H1 (cell line): ENCODE measurements at regions not wholly inside any gene's neighbourhood (a gene's known extent, or its start where the extent isn't known, plus 50 kb on each side); places are given as distances from the start of the nearest gene placed in this dataset.

Experiments
- CTCF ChIA-PET: fragments of 300-600 bp; sonication (Branson Sonifier 250); formaldehyde crosslinking; loops from one replicate; lab custom pipeline; 2021; ENCODE audit not compliant: partially characterized antibody; lab: Charles Lee
- POLR2A ChIA-PET: fragments of 300-600 bp; sonication (Branson Sonifier 250); formaldehyde crosslinking; loops from one replicate; lab custom pipeline; 2021; ENCODE audit warnings: inconsistent platforms; ENCODE audit not compliant: partially characterized antibody; lab: Charles Lee
- DNase-seq, 2 experiments: peaks; one replicate each; pipeline versions ENCODE4 v3.0.0 to v3.0.0-alpha.2; 2010 to 2022; ENCODE audit warnings: low spot score in 2 of 2, low read depth in 1 of 2, mixed read lengths in 1 of 2
- FAIRE-seq: peaks from 2 replicates; lab custom pipeline; 2011; peaks lifted over from hg19 to GRCh38; lab: Jason Lieb, UNC
- H2AFZ ChIP-seq: 2 replicates; pipeline ENCODE4 v1.8.1; 2012; ENCODE audit warnings: low read length, inconsistent platforms
- H2AK5ac ChIP-seq: 2 replicates; pipeline ENCODE4 v1.6.1; 2013; ENCODE audit warnings: low read depth, low read length
- H2BK120ac ChIP-seq: replicated peaks from 2 replicates; pipeline ENCODE3; 2013; ENCODE audit warnings: low read depth, low read length, inconsistent platforms
- H2BK12ac ChIP-seq: 2 replicates; pipeline ENCODE4 v1.6.1; 2013; ENCODE audit warnings: low read depth, low read length
- H2BK15ac ChIP-seq: 2 replicates; pipeline ENCODE4 v1.6.1; 2013; ENCODE audit warnings: low read length
- H2BK20ac ChIP-seq: 2 replicates; pipeline ENCODE4 v1.6.1; 2013; ENCODE audit warnings: low read length
- H2BK5ac ChIP-seq: 2 replicates; pipeline ENCODE4 v1.6.1; 2013; ENCODE audit warnings: low read depth, low read length
- H3K14ac ChIP-seq: 2 replicates; pipeline ENCODE4 v1.6.1; 2013; ENCODE audit warnings: inconsistent platforms; ENCODE audit not compliant: insufficient read length
- H3K18ac ChIP-seq: 2 replicates; pipeline ENCODE4 v1.6.1; 2013; ENCODE audit warnings: low read length; ENCODE audit errors: extremely low read depth
- H3K23ac ChIP-seq: 2 replicates; pipeline ENCODE4 v1.6.1; 2013; ENCODE audit warnings: inconsistent platforms; ENCODE audit not compliant: insufficient read length
- H3K23me2 ChIP-seq: 2 replicates; pipeline ENCODE4 v1.6.1; 2013; ENCODE audit warnings: low read depth, low read length
- H3K27ac ChIP-seq: 2 replicates; pipeline ENCODE4 v1.6.1; 2011; ENCODE audit warnings: low read depth, low read length, inconsistent platforms
- H3K27me3 ChIP-seq, 4 experiments: replicated peaks in 1 of 4; 1 replicate in 1 of 4; 2 replicates in 3 of 4; pipeline versions ENCODE4 v1.6.1 to v1.8.1; 2011 to 2013; ENCODE audit warnings: low read length in 3 of 4, mild to moderate bottlenecking in 3 of 4, inconsistent platforms in 2 of 4, mixed read lengths in 2 of 4, moderate library complexity in 1 of 4; ENCODE audit not compliant: control insufficient read depth in 3 of 4, insufficient read depth in 3 of 4; ENCODE audit errors: extremely low read depth in 1 of 4
- H3K36me3 ChIP-seq, 4 experiments: 2 replicates each; pipeline versions ENCODE4 v1.6.1 to v1.8.1; 2011 to 2013; ENCODE audit warnings: mild to moderate bottlenecking in 4 of 4, low read length in 3 of 4, moderate library complexity in 2 of 4, control low read depth in 1 of 4, inconsistent platforms in 1 of 4; ENCODE audit not compliant: insufficient read depth in 4 of 4, control insufficient read depth in 2 of 4
- H3K4ac ChIP-seq: replicated peaks from 2 replicates; pipeline ENCODE3; 2013; ENCODE audit warnings: low read length, low read depth, mixed read lengths, inconsistent platforms; ENCODE audit not compliant: insufficient read length
- H3K4me1 ChIP-seq, 4 experiments: replicated peaks in 1 of 4; 1 replicate in 1 of 4; 2 replicates in 3 of 4; pipeline versions ENCODE4 v1.6.1 to v1.8.1; 2011 to 2013; ENCODE audit warnings: low read length in 3 of 4, inconsistent platforms in 2 of 4, mixed read lengths in 1 of 4; ENCODE audit not compliant: insufficient read depth in 4 of 4, control insufficient read depth in 3 of 4
- H3K4me2 ChIP-seq, 2 experiments: 2 replicates each; pipeline versions ENCODE4 v1.6.1 to v1.8.1; 2011 to 2013; ENCODE audit warnings: low read depth in 2 of 2, low read length in 2 of 2, control low read depth in 1 of 2, inconsistent platforms in 1 of 2, mild to moderate bottlenecking in 1 of 2; ENCODE audit not compliant: insufficient read depth in 1 of 2
- H3K4me3 ChIP-seq, 4 experiments: fragments of 200-600, 300-600 bp in 1 of 4; sonication (generic), shearing (Covaris generic), sonication (Bioruptor Twin) in 1 of 4; 2 replicates each; pipeline versions ENCODE4 v1.5.1 to v1.8.1; 2011 to 2016; ENCODE audit warnings: low read length in 4 of 4, low read depth in 3 of 4, control low read depth in 2 of 4, inconsistent platforms in 2 of 4, mild to moderate bottlenecking in 2 of 4, mixed read lengths in 1 of 4, moderate library complexity in 1 of 4; ENCODE audit not compliant: insufficient read depth in 2 of 4; ENCODE audit errors: extremely low read depth in 1 of 4
- H3K56ac ChIP-seq: replicated peaks from 2 replicates; pipeline ENCODE3; 2013; ENCODE audit warnings: low read depth, mild to moderate bottlenecking, mixed read lengths, low read length, inconsistent platforms; ENCODE audit not compliant: insufficient read length
- H3K79me1 ChIP-seq: 2 replicates; pipeline ENCODE4 v1.6.1; 2013; ENCODE audit warnings: low read depth, low read length, control low read depth
- H3K79me2 ChIP-seq, 2 experiments: 2 replicates each; pipeline versions ENCODE4 v1.6.1 to v1.8.1; 2012 to 2013; ENCODE audit warnings: low read length in 2 of 2, mild to moderate bottlenecking in 2 of 2, inconsistent platforms in 1 of 2; ENCODE audit not compliant: insufficient read depth in 2 of 2, control insufficient read depth in 1 of 2
- H3K9ac ChIP-seq, 4 experiments: replicated peaks in 1 of 4; 1 replicate in 1 of 4; 2 replicates in 3 of 4; pipeline versions ENCODE4 v1.6.1 to v1.8.1; 2011 to 2013; ENCODE audit warnings: low read depth in 3 of 4, low read length in 3 of 4, control low read depth in 2 of 4, mild to moderate bottlenecking in 2 of 4, moderate library complexity in 2 of 4, inconsistent platforms in 1 of 4; ENCODE audit errors: extremely low read depth in 1 of 4
- H3K9me3 ChIP-seq, 2 experiments: 2 replicates each; pipeline versions ENCODE4 v1.6.1 to v1.8.1; 2012 to 2013; ENCODE audit warnings: mild to moderate bottlenecking in 2 of 2, moderate library complexity in 2 of 2, control low read depth in 1 of 2, inconsistent platforms in 1 of 2, low read depth in 1 of 2, low read length in 1 of 2, mixed read lengths in 1 of 2; ENCODE audit not compliant: insufficient read depth in 2 of 2
- H4K20me1 ChIP-seq, 2 experiments: replicated peaks in 1 of 2; 2 replicates each; pipeline versions ENCODE3 to v1.8.1; 2011 to 2013; ENCODE audit warnings: inconsistent platforms in 2 of 2, low read length in 2 of 2, mild to moderate bottlenecking in 1 of 2; ENCODE audit not compliant: insufficient read depth in 2 of 2, control insufficient read depth in 1 of 2
- H4K5ac ChIP-seq: 2 replicates; pipeline ENCODE4 v1.6.1; 2013; ENCODE audit warnings: low read length, low read depth, mixed read lengths, inconsistent platforms; ENCODE audit not compliant: insufficient read length
- H4K8ac ChIP-seq: 2 replicates; pipeline ENCODE4 v1.8.0; 2013; ENCODE audit warnings: mild to moderate bottlenecking, moderate library complexity, low read length, inconsistent platforms; ENCODE audit not compliant: insufficient read depth; ENCODE audit errors: extremely low read depth
- H4K91ac ChIP-seq: replicated peaks from 2 replicates; pipeline ENCODE3; 2013; ENCODE audit warnings: low read length, mixed read lengths, inconsistent platforms; ENCODE audit not compliant: insufficient read length
- ATF2 ChIP-seq: IDR thresholded peaks from 2 replicates; pipeline ENCODE4 v1.6.1; 2012; ENCODE audit warnings: low read length, inconsistent platforms
- BCL11A ChIP-seq, 2 experiments: IDR thresholded peaks; one replicate each; pipeline ENCODE4 v1.6.1; 2011; ENCODE audit warnings: low read depth in 2 of 2, low read length in 2 of 2, mild to moderate bottlenecking in 2 of 2
- JUND ChIP-seq: IDR thresholded peaks from 2 replicates; pipeline ENCODE4 v1.6.1; 2011; ENCODE audit warnings: mild to moderate bottlenecking, improper control_type of control experiment, low read length
- RXRA ChIP-seq: IDR thresholded peaks from 2 replicates; pipeline ENCODE4 v1.6.1; 2011; ENCODE audit warnings: low read depth, mild to moderate bottlenecking, low read length, moderate library complexity; ENCODE audit not compliant: insufficient read depth
- TBP ChIP-seq: IDR thresholded peaks from 2 replicates; pipeline ENCODE4 v1.6.1; 2011; ENCODE audit warnings: low read depth, low read length, improper control_type of control experiment
- TCF12 ChIP-seq: IDR thresholded peaks from 2 replicates; pipeline ENCODE4 v1.6.1; 2011; ENCODE audit warnings: low read depth, mild to moderate bottlenecking, low read length
- WGBS, 2 experiments: shearing (Covaris generic) in 1 of 2; methylation state at CpG; one replicate each; pipeline versions ENCODE4 v1.1.6 to v1.1.7; 2013 to 2015; ENCODE audit warnings: low lambda C conversion rate in 2 of 2, mixed read lengths in 2 of 2, inconsistent platforms in 1 of 2, low coverage in 1 of 2, missing lambda C conversion rate in 1 of 2; ENCODE audit not compliant: insufficient replicate concordance in 2 of 2, insufficient coverage in 1 of 2, insufficient read length in 1 of 2; ENCODE audit errors: extremely low coverage in 1 of 2, missing lambda C conversion rate in 1 of 2; 5-methylcytosine and 5-hydroxymethylcytosine counted together

GRCh38 chr18:78689606-78690005 lies 290.0 kb upstream of the SALL3 start:
- Histone ChIP-seq H2BK20ac (no peak overlapping the region), H3K18ac (no peak overlapping the region), H3K4me2 (no peak overlapping the region), H3K79me2 (no peaks in the 10 kb centered on the region), H4K8ac (no peak overlapping the region), H3K27me3 (no peaks in the 10 kb centered on the region), H3K27ac (no peak overlapping the region), H2BK120ac (no peak overlapping the region), H3K23me2 (no peaks in the 10 kb centered on the region), H3K4ac (no peak overlapping the region), H2BK15ac (no peak overlapping the region), H3K14ac (no peak overlapping the region), H2AFZ (no peak overlapping the region), H3K36me3 (no peaks in the 10 kb centered on the region), H3K79me1 (no peaks in the 10 kb centered on the region), H3K9ac (no peak overlapping the region), H3K4me3 (no peak overlapping the region), H3K4me1 (no peaks in the 10 kb centered on the region), H4K5ac (no peak overlapping the region), H2BK12ac (no peak overlapping the region), H3K23ac (no peak overlapping the region), H4K20me1 (no peaks in the 10 kb centered on the region), H3K9me3 (no peaks in the 10 kb centered on the region; a peak in 1 of 4 replicates), H2AK5ac (no peak overlapping the region), H3K56ac (no peak overlapping the region), H2BK5ac (no peak overlapping the region), H4K91ac (no peak overlapping the region)
- 96% methylated on average over 15 of the region's 15 CpGs; no CpG with 5 or more reads in 1 of the 2 experiments for WGBS, 2 experiments
- ChIA-PET CTCF (no interaction called here), POLR2A (no interaction called here)
- no peak for TF ChIP-seq RXRA
- TF ChIP-seq TBP = no peak
- no peak for TF ChIP-seq TCF12
- no peak for TF ChIP-seq JUND
- no peak for TF ChIP-seq ATF2
- TF ChIP-seq BCL11A (IDR thresholded peaks at IDR 0.05; ENCODE audit: low read depth in 2 of 2, low read length in 2 of 2) = no peak
- FAIRE-seq = no peak
- DNase-seq = no peak
